Stimulated activated CD4-positive, alpha-beta T cell treated with anti-CD3 and anti-CD28 coated beads, Interleukin-2, amount 100 ng/mL, for 48 hours (primary cell): ENCODE measurements at regions not wholly inside any gene's neighbourhood (a gene's known extent, or its start where the extent isn't known, plus 50 kb on each side); places are given as distances from the start of the nearest gene placed in this dataset.

ENCODE experiments used
- DNase-seq, 2 donors: peaks; one replicate each; pipeline ENCODE4 v3.0.0-alpha.2; 2020

DNA sequence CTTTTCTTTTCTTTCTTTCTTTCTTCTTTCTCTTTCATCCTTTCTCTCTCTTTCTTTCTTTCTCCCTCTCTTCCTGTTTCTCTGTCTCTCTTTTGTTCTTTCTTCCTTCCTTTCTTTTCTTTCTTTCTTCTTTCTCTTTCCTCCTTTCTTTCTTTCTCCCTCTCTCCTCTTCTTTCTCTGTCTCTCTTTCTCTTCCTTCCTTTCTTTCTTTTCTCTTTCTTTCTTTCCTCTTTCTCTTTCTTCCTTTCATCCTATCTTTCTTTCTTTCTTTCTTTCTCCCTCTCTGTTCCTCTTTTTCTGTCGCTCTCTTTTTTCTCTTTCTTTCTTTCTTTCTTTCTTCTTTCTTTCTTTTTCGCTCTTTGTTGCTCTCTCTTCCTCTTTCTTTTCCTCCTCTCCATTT, 1149.2 kb upstream of the AUTS2 start:
- no peak for DNase-seq

- no peak for DNase-seq
Observed at GRCh38 chr7:68449816-68450215, 1148.5 kb upstream of the AUTS2 start.

DNA sequence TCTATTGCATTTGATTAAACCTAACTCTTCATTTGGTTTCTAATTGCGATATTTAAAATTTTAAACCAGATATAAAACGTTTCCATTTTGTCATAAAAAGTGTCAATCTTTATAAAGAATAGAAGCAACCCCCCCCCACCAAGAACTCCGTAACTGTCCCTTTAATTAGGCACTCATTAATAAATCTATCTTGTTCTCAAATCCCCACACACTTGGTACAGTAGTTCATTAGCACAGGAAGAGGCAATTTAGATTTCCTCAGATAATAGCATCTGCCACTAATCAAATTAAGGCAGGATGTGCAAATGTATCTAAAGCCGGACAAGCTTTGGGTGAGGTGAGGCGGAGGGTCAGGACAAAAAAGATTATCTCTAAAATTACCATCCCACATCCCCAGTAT, 1143.3 kb upstream of the AUTS2 start:
- no peak for DNase-seq

- no peak for DNase-seq
Observed at GRCh38 chr7:68456469-68456868, 1141.8 kb upstream of the AUTS2 start.

DNA sequence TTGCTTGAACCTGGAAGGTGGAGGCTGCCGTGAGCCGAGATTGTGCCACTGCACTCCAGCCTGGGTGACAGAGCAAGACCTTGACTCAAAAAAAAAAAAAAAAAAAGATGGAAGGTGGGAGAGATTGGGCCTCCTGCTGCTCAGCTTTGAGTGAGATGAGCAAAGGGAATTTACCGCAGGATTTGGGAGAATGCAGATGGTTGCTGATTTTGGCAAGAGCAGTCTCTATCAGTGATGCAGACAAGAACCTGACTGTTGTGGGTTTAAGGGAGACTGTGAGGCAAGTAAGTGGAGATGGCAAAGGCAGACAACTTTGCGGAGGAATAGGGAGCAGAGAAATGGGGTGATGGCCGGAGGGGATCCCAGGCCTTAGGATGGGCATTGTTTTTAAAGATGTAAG, 1140.8 kb upstream of the AUTS2 start:
- DNase-seq = no peak

GRCh38 chr7:68458010-68458908, 1140.0 kb upstream of the AUTS2 start:
- DNase-seq = no peak

DNA sequence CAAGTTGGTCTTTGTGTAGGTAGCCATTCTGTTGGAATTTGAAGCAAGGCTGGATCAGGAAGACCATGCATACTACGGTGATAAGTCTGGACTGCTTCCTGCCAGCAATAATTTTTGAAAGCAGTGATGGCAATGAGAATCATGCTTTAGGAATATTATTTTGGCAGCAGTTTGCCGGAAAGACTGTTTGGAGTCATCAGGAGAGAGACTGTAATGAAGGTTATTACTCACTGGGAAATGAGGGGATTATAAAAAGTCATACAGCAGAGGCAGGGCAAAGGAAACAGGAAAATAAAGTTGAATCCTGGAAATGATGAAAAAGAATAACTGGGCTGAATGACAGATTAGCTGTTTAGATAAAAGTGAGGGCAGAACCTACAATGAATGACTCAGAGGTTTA, 1136.8 kb upstream of the AUTS2 start:
- DNase-seq = no peak

DNA sequence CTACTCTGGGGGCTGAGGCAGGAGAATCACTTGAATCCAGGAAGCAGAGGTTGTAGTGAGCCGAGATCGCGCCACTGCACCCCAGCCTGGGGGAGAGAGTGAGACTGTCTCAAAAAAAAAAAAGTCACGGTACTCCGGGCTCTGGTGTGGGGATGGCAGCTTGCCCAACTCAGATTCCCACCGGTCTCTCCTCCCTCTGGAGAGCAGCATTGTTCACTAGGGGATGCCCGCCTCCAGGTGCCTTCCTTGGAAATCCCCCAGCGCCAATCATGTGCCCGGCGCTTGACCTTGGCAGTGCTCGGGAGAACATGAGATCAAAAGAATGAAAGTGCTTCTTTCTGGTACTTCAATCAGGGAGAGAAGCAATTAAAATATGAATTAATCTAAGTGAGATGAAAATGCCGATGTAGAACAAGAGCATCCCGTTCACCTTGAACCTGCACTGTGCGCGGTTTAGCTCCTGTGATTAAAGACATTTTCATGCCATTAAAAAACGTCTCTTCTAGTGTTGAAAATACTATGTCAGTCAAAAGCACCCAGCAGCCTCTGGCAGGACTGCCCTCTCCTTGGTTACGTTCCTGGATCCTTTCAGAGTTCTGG, 1127.3 kb upstream of the AUTS2 start:
- DNase-seq = no peak

DNA sequence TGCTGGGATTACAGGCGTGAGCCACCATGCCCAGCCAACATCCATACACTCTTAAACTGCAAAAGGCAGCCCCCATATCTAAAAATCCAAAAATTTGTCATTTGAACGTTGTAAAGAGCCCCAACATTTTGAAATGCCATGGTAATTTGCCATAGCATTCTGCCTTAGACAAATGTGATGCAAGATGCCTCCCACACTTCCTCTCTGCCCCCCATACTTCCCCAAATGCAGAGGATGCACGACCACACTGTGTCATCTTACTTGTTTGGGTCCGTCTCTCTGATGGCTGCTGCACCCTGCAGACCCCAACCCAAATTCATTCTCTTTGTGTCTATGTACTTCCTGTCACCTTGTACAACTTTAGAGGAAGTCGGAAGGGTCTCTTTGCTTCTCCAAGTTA, 1125.6 kb upstream of the AUTS2 start:
- no peak for DNase-seq

- no peak for DNase-seq
Observed at GRCh38 chr7:68474661-68475216, 1123.5 kb upstream of the AUTS2 start.

GRCh38 chr7:68476966-68477365, 1121.3 kb upstream of the AUTS2 start:
- no peak for DNase-seq

- DNase-seq = no peak
Observed at GRCh38 chr7:68478326-68478725, 1119.9 kb upstream of the AUTS2 start.

GRCh38 chr7:68482800-68483199, 1115.5 kb upstream of the AUTS2 start:
- DNase-seq = no peak

- no peak for DNase-seq
Observed at GRCh38 chr7:68484731-68485130, 1113.5 kb upstream of the AUTS2 start.

GRCh38 chr7:68485253-68485917, 1112.9 kb upstream of the AUTS2 start:
- no peak for DNase-seq

GRCh38 chr7:68488341-68489060, 1109.8 kb upstream of the AUTS2 start:
- no peak for DNase-seq

DNA sequence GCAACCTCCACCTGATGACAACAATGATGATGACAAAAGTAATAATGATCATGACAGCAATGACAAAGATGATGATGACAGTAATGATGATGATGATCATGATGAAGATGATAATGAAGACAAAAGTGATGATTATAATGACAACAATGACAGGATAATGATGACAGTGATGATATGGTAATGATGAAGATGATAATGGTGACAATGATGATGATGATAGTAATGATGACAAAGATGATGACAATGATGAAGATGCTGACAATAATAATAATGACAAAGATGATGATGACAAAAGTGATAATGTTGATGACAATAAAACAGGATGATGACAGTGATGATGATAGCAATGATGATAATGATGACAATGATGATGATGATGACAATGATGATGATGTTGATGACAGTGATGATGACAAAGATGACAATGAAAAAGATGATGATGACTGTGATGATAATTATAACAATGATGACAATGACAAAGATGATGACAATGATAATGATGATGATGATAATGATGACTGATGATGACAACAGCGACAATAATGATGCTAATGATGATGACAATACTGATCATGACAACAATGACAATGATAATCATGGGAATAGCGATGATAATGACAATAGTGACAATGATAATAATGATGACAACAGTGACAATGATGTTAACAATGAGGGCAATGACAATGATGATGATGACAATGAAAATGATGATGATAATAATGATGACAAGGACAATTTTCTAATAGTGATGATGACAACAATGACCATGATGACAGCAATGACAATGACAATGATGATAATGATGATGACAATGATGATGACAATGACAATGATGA, 1106.5 kb upstream of the AUTS2 start:
- DNase-seq = no peak

DNA sequence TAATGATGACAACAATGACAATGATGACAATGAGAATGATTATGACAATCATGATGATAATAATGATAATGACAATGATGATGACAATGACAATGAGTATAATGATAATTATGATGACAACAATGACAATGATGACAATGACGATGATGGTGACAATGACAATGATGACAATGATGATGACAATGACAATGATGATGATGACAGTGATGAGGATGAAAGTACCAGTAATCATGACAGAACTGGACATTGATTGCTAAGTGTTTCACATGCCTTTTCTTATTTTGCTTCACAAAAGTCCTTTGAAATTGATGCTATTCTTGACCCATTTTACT, 1106.0 kb upstream of the AUTS2 start:
- DNase-seq = no peak

- DNase-seq = no peak
Observed at GRCh38 chr7:68503400-68503799, 1094.9 kb upstream of the AUTS2 start.

GRCh38 chr7:68504716-68505115, 1093.6 kb upstream of the AUTS2 start:
- no peak for DNase-seq

- no peak for DNase-seq
Observed at GRCh38 chr7:68505721-68506120, 1092.6 kb upstream of the AUTS2 start.

- no peak for DNase-seq
Observed at GRCh38 chr7:68507668-68508067, 1090.6 kb upstream of the AUTS2 start.
